GM18868 (cell line): ENCODE measurements at regions not wholly inside any gene's neighbourhood (a gene's known extent, or its start where the extent isn't known, plus 50 kb on each side); places are given as distances from the start of the nearest gene placed in this dataset.

ENCODE experiments used
- ATAC-seq: cut with Tn5 transposase; IDR thresholded peaks from one replicate; pipeline ENCODE4 v1.9.1; 2021; ENCODE audit warnings: mild to moderate bottlenecking, moderate library complexity; ENCODE audit not compliant: unreplicated experiment

GRCh38 chr13:63438951-63439350 lies 2023.3 kb upstream of the PCDH20 start:
- no peak for ATAC-seq

DNA sequence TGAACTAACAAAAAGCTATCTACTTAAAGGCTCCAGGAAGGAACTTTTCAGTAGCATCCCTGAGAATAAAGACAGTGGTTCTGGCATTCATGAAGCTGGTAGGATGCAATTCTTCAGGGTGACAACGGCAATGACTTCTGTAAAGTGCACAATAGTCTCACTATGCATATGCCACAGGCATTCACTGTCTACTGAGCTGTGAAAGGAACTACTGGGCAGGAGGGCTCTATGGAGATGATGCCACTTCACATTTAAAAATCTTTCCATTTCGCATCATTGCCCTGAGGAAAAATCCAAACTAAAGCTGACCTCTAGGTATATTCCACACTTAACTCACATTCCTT lies 2020.6 kb upstream of the PCDH20 start:
- ATAC-seq, result no peak

DNA sequence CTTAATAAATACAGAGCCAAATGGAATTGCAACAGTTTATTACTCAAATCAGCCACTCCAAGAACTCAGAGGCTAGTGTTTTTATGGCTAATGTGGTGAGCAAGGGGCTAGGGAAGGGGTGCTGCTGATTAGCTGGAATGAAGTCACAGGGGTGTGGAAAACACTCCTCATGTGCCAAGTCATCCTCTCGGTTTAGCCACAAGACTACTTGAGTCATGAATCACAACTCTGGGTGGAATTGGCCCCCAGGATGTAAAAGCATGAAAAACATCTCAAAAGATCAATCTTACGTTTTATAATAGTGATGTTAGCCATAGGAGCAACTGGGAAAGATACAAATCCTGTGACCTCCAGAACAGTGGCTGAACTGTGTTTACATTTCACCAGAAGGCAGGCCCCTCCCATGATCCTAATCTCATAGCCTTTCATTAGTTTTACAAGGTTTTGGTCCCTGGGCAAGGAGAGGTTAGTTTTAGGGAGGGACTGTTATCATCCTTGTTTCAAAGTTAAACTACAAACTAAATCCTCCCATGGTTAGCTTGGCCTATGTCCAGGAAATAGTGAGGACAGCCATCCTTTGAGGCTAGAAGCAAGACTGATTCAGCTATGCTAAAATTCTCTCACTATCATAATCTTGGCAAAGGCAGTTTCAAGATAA lies 2020.1 kb upstream of the PCDH20 start:
- no peak for ATAC-seq

GRCh38 chr13:63433546-63434150 lies 2018.0 kb upstream of the PCDH20 start:
- ATAC-seq, result no peak

DNA sequence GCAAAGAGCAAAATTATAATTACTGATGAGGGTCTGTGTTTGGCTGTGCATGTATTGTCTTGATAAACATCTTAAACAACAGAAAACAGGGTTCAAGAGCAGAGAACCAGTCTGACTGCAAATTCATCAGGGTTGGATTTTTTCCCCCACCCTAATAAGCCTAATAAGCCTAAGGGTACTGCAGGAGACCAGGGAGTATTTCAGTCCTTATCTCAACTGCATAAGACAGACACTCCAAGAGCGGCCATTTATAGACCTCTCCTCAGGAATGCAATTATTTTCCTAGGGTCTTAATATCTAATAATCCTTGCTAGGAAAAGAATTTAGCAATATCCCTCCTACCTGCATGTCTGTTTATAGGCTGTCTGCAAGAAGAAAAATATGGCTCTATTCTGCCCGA lies 2011.5 kb upstream of the PCDH20 start:
- no peak for ATAC-seq

GRCh38 chr13:63425131-63425530 lies 2009.5 kb upstream of the PCDH20 start:
- no peak for ATAC-seq

GRCh38 chr13:63421123-63421522 lies 2005.5 kb upstream of the PCDH20 start:
- ATAC-seq, result no peak

GRCh38 chr13:63420685-63421084 lies 2005.0 kb upstream of the PCDH20 start:
- no peak for ATAC-seq

- no peak for ATAC-seq
These were observed 1998.6 kb upstream of the PCDH20 start for GRCh38 chr13:63414247-63414646.

DNA sequence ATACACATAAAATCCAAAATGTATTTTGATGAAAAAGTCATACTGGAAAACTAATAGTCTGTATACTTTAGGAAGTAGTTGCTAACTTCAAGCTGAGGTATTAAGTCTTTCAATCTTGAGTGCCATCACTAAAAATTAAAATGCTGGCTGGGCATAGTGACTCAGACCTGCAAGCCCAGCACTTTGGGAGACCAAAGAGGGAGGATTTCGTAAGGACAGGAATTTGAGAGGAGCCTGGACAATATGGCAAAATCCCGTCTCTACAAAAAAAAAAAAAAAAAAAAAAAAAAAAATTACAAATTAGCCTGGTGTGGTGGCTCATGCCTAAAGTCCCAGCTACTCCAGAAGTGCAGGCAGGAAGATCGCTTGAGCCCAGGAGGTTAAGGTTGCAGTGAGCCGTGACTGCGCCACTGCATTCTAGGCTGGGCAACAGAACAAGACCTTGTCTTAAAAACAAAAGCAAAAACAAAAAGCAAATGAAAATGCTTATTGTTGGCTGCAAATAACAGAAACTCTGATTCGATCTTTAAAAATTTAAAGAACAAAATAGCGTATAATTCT lies 1994.2 kb upstream of the PCDH20 start:
- ATAC-seq, result no peak

GRCh38 chr13:63408331-63409189 lies 1992.9 kb upstream of the PCDH20 start:
- no peak for ATAC-seq

DNA sequence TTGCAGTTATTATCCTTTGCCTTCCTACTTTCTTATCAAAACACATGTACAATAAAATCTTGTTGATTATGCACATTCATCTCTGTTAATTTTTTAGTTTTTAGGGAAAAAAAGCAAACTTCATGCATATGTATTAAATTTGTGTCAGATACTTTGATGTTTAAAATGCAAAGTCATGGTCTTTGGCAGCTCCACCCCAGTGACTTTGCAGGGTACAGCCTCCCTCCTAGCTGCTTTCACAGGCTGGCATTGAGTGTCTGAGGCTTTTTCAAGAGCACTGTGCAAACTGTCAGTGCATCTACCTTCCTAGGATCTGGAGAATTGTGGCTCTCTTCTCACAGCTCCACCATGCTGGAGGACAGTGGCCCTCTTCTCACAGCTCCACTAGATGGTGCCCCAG lies 1988.1 kb upstream of the PCDH20 start:
- no peak for ATAC-seq

GRCh38 chr13:63396746-63397145 lies 1981.1 kb upstream of the PCDH20 start:
- ATAC-seq, result no peak

GRCh38 chr13:63393112-63393511 lies 1977.5 kb upstream of the PCDH20 start:
- ATAC-seq, result no peak

DNA sequence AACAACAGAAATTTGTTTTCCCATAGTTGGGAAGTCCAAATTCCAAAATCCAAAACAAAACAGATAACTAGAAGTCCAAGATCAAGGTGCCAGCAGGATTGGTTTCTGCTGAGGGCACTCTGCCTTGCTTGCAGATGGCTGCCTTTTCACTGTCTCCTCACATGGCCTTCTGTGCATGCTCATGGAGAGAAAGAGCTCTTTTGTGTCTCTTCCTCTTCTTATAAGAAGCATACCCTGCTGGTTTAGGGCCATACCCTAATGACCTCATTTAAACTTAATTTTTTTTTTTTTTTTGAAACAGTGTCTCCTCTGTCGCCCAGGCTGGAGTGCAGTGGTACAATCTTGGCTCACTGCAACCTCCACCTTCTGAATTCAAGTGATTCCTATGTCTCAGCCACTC lies 1974.1 kb upstream of the PCDH20 start:
- ATAC-seq, result no peak

GRCh38 chr13:63381078-63381859 lies 1965.6 kb upstream of the PCDH20 start:
- ATAC-seq, result no peak

DNA sequence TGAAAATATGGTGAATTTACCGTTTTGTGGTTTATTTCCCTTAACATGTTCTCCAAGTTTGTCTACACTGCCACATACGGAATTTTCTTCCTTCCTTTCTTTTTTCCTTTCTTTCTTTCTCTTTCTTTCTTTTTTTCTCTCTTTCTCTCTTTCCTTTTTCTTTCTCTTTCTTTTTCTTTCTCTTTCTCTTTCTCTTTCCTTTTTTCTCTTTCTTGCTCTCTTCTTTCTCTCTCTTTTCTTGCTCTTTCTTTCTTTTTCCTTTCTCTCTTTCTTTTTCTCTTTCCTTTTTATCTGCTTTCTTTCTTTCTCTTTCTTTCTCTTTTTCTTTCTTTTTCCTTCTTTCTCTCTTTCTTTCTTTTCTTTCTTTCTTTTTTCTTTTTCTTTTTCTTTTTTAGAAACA lies 1962.3 kb upstream of the PCDH20 start:
- ATAC-seq, result no peak

- no peak for ATAC-seq
These were observed 1954.5 kb upstream of the PCDH20 start for GRCh38 chr13:63370101-63370500.

DNA sequence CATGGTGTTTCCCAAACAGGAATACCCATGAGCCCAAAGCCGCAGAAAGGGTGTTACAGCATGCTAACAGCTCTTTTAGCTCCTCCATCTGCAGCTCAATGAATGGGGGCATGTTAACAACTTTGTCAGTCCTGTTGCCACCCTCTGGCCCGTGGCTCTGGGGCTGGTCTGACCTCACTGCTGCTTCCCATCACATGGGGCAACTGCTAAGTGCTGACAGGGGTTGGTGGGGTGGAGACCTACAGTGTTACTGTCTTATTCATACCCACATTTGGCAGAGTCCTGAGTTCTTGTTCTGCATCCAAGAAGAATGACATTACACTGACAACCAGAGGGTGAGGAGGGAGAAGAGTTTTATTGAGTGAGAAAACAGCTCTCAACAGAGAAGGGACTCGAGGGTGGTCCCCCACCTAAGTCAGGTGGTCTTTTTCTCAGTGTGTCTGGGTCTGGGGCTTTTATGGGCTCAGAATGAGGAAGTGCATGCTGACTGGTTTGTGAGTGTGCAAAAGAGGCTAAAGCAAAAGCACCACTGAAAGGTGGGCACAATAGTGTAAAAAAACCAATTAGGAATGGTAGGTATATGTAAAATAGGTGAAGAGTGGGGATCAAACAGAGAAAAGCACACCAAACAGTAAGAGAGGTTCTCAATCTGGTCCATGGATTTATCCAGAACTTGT lies 1952.0 kb upstream of the PCDH20 start:
- ATAC-seq, result no peak

DNA sequence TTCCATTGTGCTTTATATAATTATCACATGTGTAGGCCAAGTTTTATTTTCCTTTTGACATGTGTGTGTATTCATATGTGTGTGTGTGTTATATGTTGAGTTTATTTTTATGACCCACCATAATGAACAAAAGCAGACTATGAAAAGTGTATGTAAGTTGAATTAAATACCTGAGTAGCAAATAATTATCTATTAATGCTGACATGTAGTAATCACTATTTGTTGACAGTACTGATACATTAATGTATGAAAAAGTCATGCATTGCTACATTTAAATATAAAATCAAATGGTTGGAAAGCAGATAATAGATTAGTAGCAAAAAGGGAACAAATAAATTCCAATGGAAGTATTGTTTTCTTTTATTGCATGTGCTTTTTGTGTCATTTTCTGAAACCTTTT lies 1948.5 kb upstream of the PCDH20 start:
- no peak for ATAC-seq

DNA sequence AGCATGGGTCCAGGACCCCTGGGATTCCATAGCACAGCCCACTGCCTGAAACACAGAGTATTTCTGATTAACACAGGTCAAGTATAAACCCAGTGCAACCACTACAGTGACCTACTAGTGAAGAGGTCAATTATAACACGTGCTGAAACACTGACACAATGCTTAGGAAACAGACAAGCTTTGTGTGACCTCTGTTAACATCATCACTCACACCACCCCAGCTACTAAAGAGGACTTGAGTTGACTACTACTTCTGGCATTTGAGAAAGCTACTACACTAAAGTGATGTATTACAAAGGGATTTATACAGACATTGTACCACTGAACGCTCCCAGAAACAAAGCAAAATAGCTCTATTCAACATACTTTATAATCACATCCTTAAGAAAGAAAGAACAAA lies 1935.9 kb upstream of the PCDH20 start:
- ATAC-seq, result no peak
